ENCODE measurements at regions not wholly inside any gene's neighbourhood (a gene's known extent, or its start where the extent isn't known, plus 50 kb on each side); places are given as distances from the start of the nearest gene placed in this dataset.

GRCh38 chr10:44674536-44675386 is 236.4 kb upstream of the TMEM72 start:
- POLR2A ChIA-PET: no interaction called here
- DNase-seq: no peak
- H3K27me3 Mint-ChIP-seq: no peaks in the 10 kb centered on the region
- no peaks in the 10 kb centered on the region for H3K36me3 Mint-ChIP-seq (ENCODE audit: low read depth)
- intact Hi-C loops (cut with micrococcal nuclease): no loop called here
- H3K4me1 Mint-ChIP-seq: no peaks in the 10 kb centered on the region
- no peak for ATAC-seq (ENCODE audit: low read depth)
- CTCF ChIA-PET: no interaction called here
- no peaks in the 10 kb centered on the region for H3K9me3 Mint-ChIP-seq
- no peak overlapping the region for H3K4me3 Mint-ChIP-seq
- H3K27ac Mint-ChIP-seq: no peak overlapping the region
- TF ChIP-seq, protein P1, sequence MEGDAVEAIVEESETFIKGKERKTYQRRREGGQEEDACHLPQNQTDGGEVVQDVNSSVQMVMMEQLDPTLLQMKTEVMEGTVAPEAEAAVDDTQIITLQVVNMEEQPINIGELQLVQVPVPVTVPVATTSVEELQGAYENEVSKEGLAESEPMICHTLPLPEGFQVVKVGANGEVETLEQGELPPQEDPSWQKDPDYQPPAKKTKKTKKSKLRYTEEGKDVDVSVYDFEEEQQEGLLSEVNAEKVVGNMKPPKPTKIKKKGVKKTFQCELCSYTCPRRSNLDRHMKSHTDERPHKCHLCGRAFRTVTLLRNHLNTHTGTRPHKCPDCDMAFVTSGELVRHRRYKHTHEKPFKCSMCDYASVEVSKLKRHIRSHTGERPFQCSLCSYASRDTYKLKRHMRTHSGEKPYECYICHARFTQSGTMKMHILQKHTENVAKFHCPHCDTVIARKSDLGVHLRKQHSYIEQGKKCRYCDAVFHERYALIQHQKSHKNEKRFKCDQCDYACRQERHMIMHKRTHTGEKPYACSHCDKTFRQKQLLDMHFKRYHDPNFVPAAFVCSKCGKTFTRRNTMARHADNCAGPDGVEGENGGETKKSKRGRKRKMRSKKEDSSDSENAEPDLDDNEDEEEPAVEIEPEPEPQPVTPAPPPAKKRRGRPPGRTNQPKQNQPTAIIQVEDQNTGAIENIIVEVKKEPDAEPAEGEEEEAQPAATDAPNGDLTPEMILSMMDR (IDR thresholded peaks at IDR 0.05): no peak

DNA sequence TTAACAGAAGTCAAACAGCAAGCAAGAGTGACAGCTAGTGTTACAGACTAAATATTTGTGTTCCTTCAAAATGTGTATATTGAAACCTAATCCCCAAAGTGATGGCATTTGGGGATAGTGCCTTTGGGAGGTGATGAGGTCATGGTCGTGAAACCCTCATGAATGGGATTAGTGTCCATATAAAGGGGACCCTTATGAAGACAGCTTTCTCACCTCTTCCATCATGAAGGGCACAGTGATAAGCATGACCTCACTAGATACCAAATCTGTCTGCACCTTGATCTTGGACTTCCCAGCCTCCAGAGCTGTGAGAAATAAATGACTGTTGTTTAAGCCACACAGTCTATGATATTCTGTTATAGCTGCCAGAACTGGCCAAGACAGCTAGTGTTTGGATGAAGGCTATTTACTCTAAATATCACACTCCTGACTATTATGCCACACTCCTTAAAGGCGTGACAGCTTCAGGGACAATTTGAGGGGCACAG is 235.7 kb upstream of the TMEM72 start:
- Mint-ChIP-seq H3K27ac (no peak overlapping the region), H3K9me3 (no peaks in the 10 kb centered on the region), H3K27me3 (no peaks in the 10 kb centered on the region), H3K36me3 (ENCODE audit: low read depth) (no peaks in the 10 kb centered on the region), H3K4me3 (no peak overlapping the region), H3K4me1 (no peaks in the 10 kb centered on the region)
- CTCF ChIA-PET: no interaction called here
- POLR2A ChIA-PET: no interaction called here
- ATAC-seq (ENCODE audit: low read depth) (no peak), DNase-seq (no peak)
- intact Hi-C loops (cut with micrococcal nuclease): no loop called here
- TF ChIP-seq, protein P1 (IDR thresholded peaks at IDR 0.05): no peak

- Mint-ChIP-seq H3K9me3 (no peaks in the 10 kb centered on the region), H3K36me3 (ENCODE audit: low read depth) (no peaks in the 10 kb centered on the region), H3K4me1 (no peaks in the 10 kb centered on the region), H3K27me3 (no peaks in the 10 kb centered on the region), H3K27ac (no peak overlapping the region), H3K4me3 (no peak overlapping the region)
- TF ChIP-seq, protein P1 (IDR thresholded peaks at IDR 0.05): no peak
- ATAC-seq (ENCODE audit: low read depth): no peak
- POLR2A ChIA-PET: no interaction called here
- intact Hi-C loops (cut with micrococcal nuclease): no loop called here
- CTCF ChIA-PET: no interaction called here
- no peak for DNase-seq
Measured at GRCh38 chr10:44680764-44681163, 230.4 kb upstream of the TMEM72 start.

- no peak overlapping the region for H3K4me3 Mint-ChIP-seq
- intact Hi-C loops (cut with micrococcal nuclease): no loop called here
- no peaks in the 10 kb centered on the region for H3K9me3 Mint-ChIP-seq
- CTCF ChIA-PET: no interaction called here
- H3K36me3 Mint-ChIP-seq (ENCODE audit: low read depth): no peaks in the 10 kb centered on the region
- POLR2A ChIA-PET: no interaction called here
- ATAC-seq (ENCODE audit: low read depth) (no peak), DNase-seq (no peak)
- H3K4me1 Mint-ChIP-seq: no peaks in the 10 kb centered on the region
- no peaks in the 10 kb centered on the region for H3K27me3 Mint-ChIP-seq
- TF ChIP-seq, protein P1 (IDR thresholded peaks at IDR 0.05): no peak
- no peak overlapping the region for H3K27ac Mint-ChIP-seq
Measured at GRCh38 chr10:44682507-44682906, 228.6 kb upstream of the TMEM72 start.

DNA sequence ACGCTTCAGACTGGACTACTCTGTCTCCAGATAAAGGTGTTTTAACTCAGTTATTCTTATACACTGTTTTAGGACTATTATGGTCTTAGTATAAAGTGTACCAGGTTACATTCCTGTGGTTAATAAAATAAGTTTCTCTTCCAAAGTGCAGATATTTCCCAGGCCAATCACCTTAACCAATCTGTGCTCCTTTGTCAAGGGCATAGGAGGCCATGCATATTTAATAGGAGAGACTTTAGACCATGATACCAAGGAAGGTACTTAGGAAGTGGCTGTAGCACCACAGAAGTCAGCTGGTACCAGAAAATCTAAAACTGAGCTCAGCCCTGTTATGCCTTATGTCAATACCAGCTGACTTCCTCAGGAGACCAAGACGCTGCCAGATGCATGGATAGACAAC is 226.5 kb upstream of the TMEM72 start:
- intact Hi-C loops (cut with micrococcal nuclease): no loop called here
- ChIA-PET CTCF (no interaction called here), POLR2A (no interaction called here)
- no peak for DNase-seq
- Mint-ChIP-seq H3K36me3 (ENCODE audit: low read depth) (no peaks in the 10 kb centered on the region), H3K4me3 (no peak overlapping the region), H3K27ac (no peak overlapping the region), H3K9me3 (no peaks in the 10 kb centered on the region), H3K27me3 (no peaks in the 10 kb centered on the region), H3K4me1 (no peaks in the 10 kb centered on the region)
- no peak for ATAC-seq (ENCODE audit: low read depth)
- TF ChIP-seq, protein P1 (IDR thresholded peaks at IDR 0.05): no peak

Measured in activated B cell treated with CpG ODN at 0.5 μM for 24 hours (primary cell).